ENCODE measurements at regions not wholly inside any gene's neighbourhood (a gene's known extent, or its start where the extent isn't known, plus 50 kb on each side); places are given as distances from the start of the nearest gene placed in this dataset.

DNA sequence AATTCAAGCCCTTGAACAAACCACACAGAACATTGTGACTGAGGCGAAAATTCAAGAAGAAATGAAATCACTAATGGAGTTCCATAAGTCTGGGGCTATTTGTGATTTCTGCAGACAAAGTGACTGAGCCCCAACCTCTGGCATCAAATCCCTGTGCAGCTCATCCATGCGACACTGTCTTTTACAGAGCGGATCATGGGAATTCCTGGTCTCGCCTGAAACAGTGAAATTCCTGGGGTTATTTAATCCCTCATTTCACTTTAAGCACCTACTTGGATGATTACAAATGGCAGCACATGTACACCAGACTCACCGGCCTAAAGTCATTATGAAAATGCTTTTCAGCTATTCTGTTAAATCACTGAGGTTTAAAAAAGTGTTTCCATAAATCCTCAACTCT lies 102.4 kb upstream of the CDH4 start:
- Histone ChIP-seq H2BK12ac (ENCODE audit: low read length) (no peak overlapping the region), H3K9ac (ENCODE audit: low read length) (no peak overlapping the region), H2AFZ (ENCODE audit: insufficient read depth, low read length, poor library complexity) (no peak overlapping the region), H3K79me2 (ENCODE audit: control insufficient read depth, insufficient read depth, low read length, poor library complexity) (no peaks in the 10 kb centered on the region), H3K4me1 (ENCODE audit: control insufficient read depth in 1 of 2, insufficient read depth in 2 of 2, low read length in 2 of 2) (no peaks in the 10 kb centered on the region), H4K91ac (ENCODE audit: low read depth, low read length) (no peak overlapping the region), H3K36me3 (ENCODE audit: control insufficient read depth in 1 of 2, insufficient read depth in 2 of 2, low read length in 2 of 2) (peaks cover 0 to 2% of the 10 kb centered on the region in 2 experiments), H3K27ac (ENCODE audit: low read depth, low read length) (no peak overlapping the region), H3K4ac (ENCODE audit: low read depth, low read length) (no peak overlapping the region), H3K14ac (ENCODE audit: low read length) (no peak overlapping the region), H4K8ac (ENCODE audit: low read depth, low read length) (no peak overlapping the region), H3K27me3 (ENCODE audit: insufficient read depth, low read length) (no peaks in the 10 kb centered on the region), H3K18ac (ENCODE audit: low read length) (no peak overlapping the region), H2BK5ac (ENCODE audit: low read depth, low read length, poor library complexity) (no peak overlapping the region), H2AK5ac (ENCODE audit: low read length) (no peak overlapping the region), H3K9me3 (ENCODE audit: insufficient read depth, low read depth, low read length) (peaks cover 1% of the 10 kb centered on the region), H4K12ac (ENCODE audit: low read depth, low read length) (no peak overlapping the region), H3K79me1 (ENCODE audit: low read length) (no peaks in the 10 kb centered on the region), H2BK120ac (ENCODE audit: insufficient read depth, low read length, poor library complexity) (no peak overlapping the region), H3K4me3 (ENCODE audit: low read depth, low read length) (no peak overlapping the region), H3K23ac (ENCODE audit: low read length) (no peak overlapping the region), H3K4me2 (ENCODE audit: low read length) (no peak overlapping the region)
- DNase-seq: no peak
- no CpG with 5 or more reads among the region's 5 CpGs for WGBS (ENCODE audit: extremely low coverage, insufficient coverage, insufficient read length)

DNA sequence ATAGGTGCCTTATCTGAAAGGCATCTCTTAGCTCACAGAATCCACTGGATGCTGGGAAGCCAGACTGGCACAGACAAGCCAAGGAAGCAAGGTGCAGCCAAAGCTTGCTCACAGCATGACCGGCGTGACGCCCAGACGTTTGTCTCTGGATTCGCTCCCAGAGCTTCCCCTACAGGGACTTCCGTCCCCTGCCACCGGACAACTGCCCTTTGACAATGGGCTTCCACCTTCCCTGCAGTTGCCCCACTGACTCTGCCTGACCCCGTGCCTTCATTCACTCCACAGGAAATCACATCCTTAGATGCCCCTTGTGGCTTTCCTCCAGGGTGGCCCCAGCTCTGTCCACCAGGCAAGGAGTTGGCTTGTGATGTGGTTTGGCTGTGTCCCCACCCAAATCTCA lies 94.8 kb upstream of the CDH4 start:
- H3K4ac ChIP-seq (ENCODE audit: low read depth, low read length): no peak overlapping the region
- H3K4me2 ChIP-seq (ENCODE audit: low read length): no peak overlapping the region
- H4K91ac ChIP-seq (ENCODE audit: low read depth, low read length): no peak overlapping the region
- H2BK120ac ChIP-seq (ENCODE audit: insufficient read depth, low read length, poor library complexity): no peak overlapping the region
- no peak overlapping the region for H3K4me3 ChIP-seq (ENCODE audit: low read depth, low read length)
- no peaks in the 10 kb centered on the region for H3K36me3 ChIP-seq (ENCODE audit: control insufficient read depth in 1 of 2, insufficient read depth in 2 of 2, low read length in 2 of 2)
- no peak overlapping the region for H3K27ac ChIP-seq (ENCODE audit: low read depth, low read length)
- no peak overlapping the region for H4K12ac ChIP-seq (ENCODE audit: low read depth, low read length)
- H3K9me3 ChIP-seq (ENCODE audit: insufficient read depth, low read depth, low read length): peaks cover 1% of the 10 kb centered on the region
- no peak overlapping the region for H2BK12ac ChIP-seq (ENCODE audit: low read length)
- H3K4me1 ChIP-seq (ENCODE audit: control insufficient read depth in 1 of 2, insufficient read depth in 2 of 2, low read length in 2 of 2): no peaks in the 10 kb centered on the region
- no peak overlapping the region for H3K23ac ChIP-seq (ENCODE audit: low read length)
- H3K14ac ChIP-seq (ENCODE audit: low read length): no peak overlapping the region
- H4K8ac ChIP-seq (ENCODE audit: low read depth, low read length): no peak overlapping the region
- H3K79me2 ChIP-seq (ENCODE audit: control insufficient read depth, insufficient read depth, low read length, poor library complexity): no peaks in the 10 kb centered on the region
- no peaks in the 10 kb centered on the region for H3K27me3 ChIP-seq (ENCODE audit: insufficient read depth, low read length)
- H3K9ac ChIP-seq (ENCODE audit: low read length): peak overlapping the region; percentile 29
- no peaks in the 10 kb centered on the region for H3K79me1 ChIP-seq (ENCODE audit: low read length)
- H3K18ac ChIP-seq (ENCODE audit: low read length): no peak overlapping the region
- no CpG with 5 or more reads among the region's 8 CpGs for WGBS (ENCODE audit: extremely low coverage, insufficient coverage, insufficient read length)
- no peak overlapping the region for H2AK5ac ChIP-seq (ENCODE audit: low read length)
- DNase-seq: no peak
- no peak overlapping the region for H2BK5ac ChIP-seq (ENCODE audit: low read depth, low read length, poor library complexity)
- H2AFZ ChIP-seq (ENCODE audit: insufficient read depth, low read length, poor library complexity): no peak overlapping the region

- H4K91ac ChIP-seq (ENCODE audit: low read depth, low read length): no peak overlapping the region
- H2BK120ac ChIP-seq (ENCODE audit: insufficient read depth, low read length, poor library complexity): no peak overlapping the region
- no peak overlapping the region for H3K4ac ChIP-seq (ENCODE audit: low read depth, low read length)
- no peak overlapping the region for H2AK5ac ChIP-seq (ENCODE audit: low read length)
- H3K4me2 ChIP-seq (ENCODE audit: low read length): no peak overlapping the region
- no peak overlapping the region for H2AFZ ChIP-seq (ENCODE audit: insufficient read depth, low read length, poor library complexity)
- no peak overlapping the region for H4K12ac ChIP-seq (ENCODE audit: low read depth, low read length)
- H3K23ac ChIP-seq (ENCODE audit: low read length): no peak overlapping the region
- H3K27me3 ChIP-seq (ENCODE audit: insufficient read depth, low read length): no peaks in the 10 kb centered on the region
- no CpG with 5 or more reads among the region's 17 CpGs for WGBS (ENCODE audit: extremely low coverage, insufficient coverage, insufficient read length)
- H3K4me1 ChIP-seq (ENCODE audit: control insufficient read depth in 1 of 2, insufficient read depth in 2 of 2, low read length in 2 of 2): no peaks in the 10 kb centered on the region
- no peak overlapping the region for H2BK5ac ChIP-seq (ENCODE audit: low read depth, low read length, poor library complexity)
- no peak for DNase-seq
- no peak overlapping the region for H3K4me3 ChIP-seq (ENCODE audit: low read depth, low read length)
- peaks cover 1% of the 10 kb centered on the region for H3K9me3 ChIP-seq (ENCODE audit: insufficient read depth, low read depth, low read length)
- no peaks in the 10 kb centered on the region for H3K79me1 ChIP-seq (ENCODE audit: low read length)
- H4K8ac ChIP-seq (ENCODE audit: low read depth, low read length): no peak overlapping the region
- H3K27ac ChIP-seq (ENCODE audit: low read depth, low read length): no peak overlapping the region
- H3K18ac ChIP-seq (ENCODE audit: low read length): no peak overlapping the region
- no peak overlapping the region for H3K9ac ChIP-seq (ENCODE audit: low read length)
- no peak overlapping the region for H3K14ac ChIP-seq (ENCODE audit: low read length)
- no peak overlapping the region for H2BK12ac ChIP-seq (ENCODE audit: low read length)
- H3K36me3 ChIP-seq (ENCODE audit: control insufficient read depth in 1 of 2, insufficient read depth in 2 of 2, low read length in 2 of 2): no peaks in the 10 kb centered on the region
- H3K79me2 ChIP-seq (ENCODE audit: control insufficient read depth, insufficient read depth, low read length, poor library complexity): no peaks in the 10 kb centered on the region
These were observed 91.9 kb upstream of the CDH4 start for GRCh38 chr20:61159957-61160686.

- H3K9ac ChIP-seq (ENCODE audit: low read length): no peak overlapping the region
- H3K4me2 ChIP-seq (ENCODE audit: low read length): no peak overlapping the region
- peaks cover 1% of the 10 kb centered on the region for H3K9me3 ChIP-seq (ENCODE audit: insufficient read depth, low read depth, low read length)
- H3K79me2 ChIP-seq (ENCODE audit: control insufficient read depth, insufficient read depth, low read length, poor library complexity): no peaks in the 10 kb centered on the region
- no peak overlapping the region for H3K18ac ChIP-seq (ENCODE audit: low read length)
- H2BK12ac ChIP-seq (ENCODE audit: low read length): no peak overlapping the region
- H3K27ac ChIP-seq (ENCODE audit: low read depth, low read length): no peak overlapping the region
- no peak for DNase-seq
- H4K8ac ChIP-seq (ENCODE audit: low read depth, low read length): no peak overlapping the region
- H4K91ac ChIP-seq (ENCODE audit: low read depth, low read length): no peak overlapping the region
- no peak overlapping the region for H3K4me3 ChIP-seq (ENCODE audit: low read depth, low read length)
- no peak overlapping the region for H2BK120ac ChIP-seq (ENCODE audit: insufficient read depth, low read length, poor library complexity)
- H2AK5ac ChIP-seq (ENCODE audit: low read length): no peak overlapping the region
- no peak overlapping the region for H4K12ac ChIP-seq (ENCODE audit: low read depth, low read length)
- WGBS (ENCODE audit: extremely low coverage, insufficient coverage, insufficient read length): no CpG with 5 or more reads among the region's 8 CpGs
- no peaks in the 10 kb centered on the region for H3K79me1 ChIP-seq (ENCODE audit: low read length)
- H2BK5ac ChIP-seq (ENCODE audit: low read depth, low read length, poor library complexity): no peak overlapping the region
- H3K36me3 ChIP-seq (ENCODE audit: control insufficient read depth in 1 of 2, insufficient read depth in 2 of 2, low read length in 2 of 2): no peaks in the 10 kb centered on the region
- H3K4ac ChIP-seq (ENCODE audit: low read depth, low read length): no peak overlapping the region
- no peaks in the 10 kb centered on the region for H3K4me1 ChIP-seq (ENCODE audit: control insufficient read depth in 1 of 2, insufficient read depth in 2 of 2, low read length in 2 of 2)
- no peak overlapping the region for H3K14ac ChIP-seq (ENCODE audit: low read length)
- no peaks in the 10 kb centered on the region for H3K27me3 ChIP-seq (ENCODE audit: insufficient read depth, low read length)
- no peak overlapping the region for H3K23ac ChIP-seq (ENCODE audit: low read length)
- no peak overlapping the region for H2AFZ ChIP-seq (ENCODE audit: insufficient read depth, low read length, poor library complexity)
These were observed 90.2 kb upstream of the CDH4 start for GRCh38 chr20:61161726-61162390.
